ENCODE measurements at regions not wholly inside any gene's neighbourhood (a gene's known extent, or its start where the extent isn't known, plus 50 kb on each side); places are given as distances from the start of the nearest gene placed in this dataset.

DNA sequence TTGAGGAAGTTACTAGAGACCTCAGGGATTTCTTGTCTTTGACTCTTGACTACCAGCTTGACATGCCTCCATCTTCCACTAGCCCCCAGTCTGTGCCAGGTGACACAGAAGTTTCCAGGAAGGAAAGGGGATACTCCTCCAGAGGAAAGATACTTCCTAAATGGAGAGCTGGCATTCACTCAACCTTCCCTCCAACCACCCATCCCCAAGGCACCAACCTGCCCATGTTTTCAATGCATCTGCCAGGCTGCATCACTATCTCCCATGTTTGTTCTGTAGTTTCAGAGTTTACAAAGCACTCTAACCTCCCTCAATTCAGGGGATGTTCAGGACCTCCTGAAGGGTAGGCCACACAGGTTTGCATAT is 198.4 kb upstream of the LPP start:
- H3K36me3 ChIP-seq: no peaks in the 10 kb centered on the region
- no peak overlapping the region for H3K4me3 ChIP-seq (replicated peaks in 1 of 3)
- intact Hi-C loops (cut with DNase I): no loop called here
- DNase-seq: no peak
- no peak overlapping the region for H3K27ac ChIP-seq
- TF ChIP-seq CTCF (IDR thresholded peaks at IDR 0.05) (no peak), POLR2A (IDR thresholded peaks at IDR 0.05) (no peak)
- no peaks in the 10 kb centered on the region for H3K27me3 ChIP-seq
- H3K4me1 ChIP-seq: peaks cover 0 to 9% of the 10 kb centered on the region in 2 donors
- no peaks in the 10 kb centered on the region for H3K9me3 ChIP-seq

- H3K27ac ChIP-seq: no peak overlapping the region
Measured at GRCh38 chr3:187957165-187957581, 196.8 kb upstream of the LPP start.

GRCh38 chr3:187957582-187957981 is 196.4 kb upstream of the LPP start:
- no peak for DNase-seq
- Histone ChIP-seq H3K36me3 (no peaks in the 10 kb centered on the region), H3K4me1 (peaks cover 0 to 9% of the 10 kb centered on the region in 2 donors), H3K9me3 (no peaks in the 10 kb centered on the region), H3K4me3 (replicated peaks in 1 of 3) (no peak overlapping the region), H3K27ac (no peak overlapping the region), H3K27me3 (no peaks in the 10 kb centered on the region)
- no peak for TF ChIP-seq CTCF (IDR thresholded peaks at IDR 0.05)
- no peak for TF ChIP-seq POLR2A (IDR thresholded peaks at IDR 0.05)
- intact Hi-C loops (cut with DNase I): no loop called here

More at GRCh38 chr3:187957165-187957581, 196.8 kb upstream of the LPP start:
- WGBS, 2 donors: 82 to 87% methylated on average over 5 of the region's 5 CpGs
- TF ChIP-seq POLR2A (IDR thresholded peaks at IDR 0.05): no peak
- TF ChIP-seq CTCF (IDR thresholded peaks at IDR 0.05): no peak
- Histone ChIP-seq H3K9me3 (no peaks in the 10 kb centered on the region), H3K4me1 (peaks cover 0 to 9% of the 10 kb centered on the region in 2 donors), H3K4me3 (replicated peaks in 1 of 3) (no peak overlapping the region), H3K27me3 (no peaks in the 10 kb centered on the region), H3K36me3 (no peaks in the 10 kb centered on the region)
- DNase-seq: no peak
- intact Hi-C loops (cut with DNase I): no loop called here

DNA sequence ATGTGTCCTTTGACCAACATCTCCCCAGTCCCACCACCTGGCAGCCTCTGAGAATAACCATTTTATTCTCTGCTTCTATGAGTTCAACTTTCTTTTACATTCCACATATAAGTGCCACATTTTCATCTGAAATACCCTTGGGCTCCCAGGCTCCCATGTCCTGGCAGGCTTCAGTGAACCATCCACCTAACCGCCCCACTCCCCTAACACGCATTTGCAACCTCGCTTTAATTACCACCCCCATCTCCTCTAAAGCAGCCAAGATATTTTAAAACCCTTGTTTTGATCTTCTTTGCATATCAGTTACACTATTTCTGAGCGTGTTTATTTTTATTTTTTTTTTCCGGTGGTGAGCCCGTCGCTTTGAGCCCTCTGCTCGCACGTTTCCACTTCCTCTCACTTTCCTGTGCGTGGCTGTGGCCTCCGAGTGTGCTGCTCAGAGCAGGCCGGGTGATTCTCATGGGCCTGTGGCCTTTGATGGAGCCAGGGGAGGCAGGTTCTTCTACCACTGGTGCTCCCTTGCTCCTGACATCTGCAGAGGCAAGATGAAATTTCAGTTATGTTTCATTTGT is 195.4 kb upstream of the LPP start:
- H3K9me3 ChIP-seq: no peaks in the 10 kb centered on the region
- H3K4me3 ChIP-seq (replicated peaks in 1 of 3): no peak overlapping the region
- 73 to 84% methylated on average over 12 of the region's 12 CpGs for WGBS, 2 donors
- no peak for TF ChIP-seq CTCF (IDR thresholded peaks at IDR 0.05)
- TF ChIP-seq POLR2A (IDR thresholded peaks at IDR 0.05): no peak
- no peak overlapping the region for H3K27ac ChIP-seq
- no peak for DNase-seq
- H3K27me3 ChIP-seq: no peaks in the 10 kb centered on the region
- no peaks in the 10 kb centered on the region for H3K36me3 ChIP-seq
- peaks cover 0 to 9% of the 10 kb centered on the region in 2 donors for H3K4me1 ChIP-seq
- intact Hi-C loops (cut with DNase I): no loop called here

DNA sequence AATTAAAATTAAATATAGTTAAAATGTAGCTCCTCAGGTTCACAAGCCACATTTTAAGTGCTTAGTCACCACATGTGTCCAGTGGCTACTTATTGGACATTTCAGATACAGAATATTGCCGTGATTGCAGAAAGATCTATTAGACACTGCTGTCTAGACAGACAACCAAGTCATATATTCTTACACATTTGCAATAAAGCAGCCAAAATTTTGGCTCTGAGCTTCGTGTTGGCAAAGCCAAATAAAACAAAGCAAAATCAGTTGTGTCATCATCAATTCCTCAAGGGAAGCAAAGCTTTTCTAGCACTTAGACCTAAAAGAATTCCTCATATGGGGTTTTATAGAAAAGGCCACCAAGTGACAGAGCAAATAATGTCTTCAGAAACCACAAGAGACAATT is 193.1 kb upstream of the LPP start:
- TF ChIP-seq POLR2A (IDR thresholded peaks at IDR 0.05): no peak
- TF ChIP-seq CTCF (IDR thresholded peaks at IDR 0.05): no peak
- H3K27me3 ChIP-seq: no peaks in the 10 kb centered on the region
- H3K36me3 ChIP-seq: no peaks in the 10 kb centered on the region
- 57 to 59% methylated on average over 2 of the region's 2 CpGs for WGBS, 2 donors
- H3K4me3 ChIP-seq (replicated peaks in 1 of 3): no peak overlapping the region
- intact Hi-C loops (cut with DNase I): no loop called here
- no peaks in the 10 kb centered on the region for H3K9me3 ChIP-seq
- no peaks in the 10 kb centered on the region for H3K4me1 ChIP-seq
- no peak for DNase-seq
- no peak overlapping the region for H3K27ac ChIP-seq

Data from thyroid gland (tissue), 4 donors.